B cell (primary cell): ENCODE measurements at regions not wholly inside any gene's neighbourhood (a gene's known extent, or its start where the extent isn't known, plus 50 kb on each side); places are given as distances from the start of the nearest gene placed in this dataset.

Source experiments
- ATAC-seq: fragments of 200-7000 bp; cut with Tn5 transposase; one replicate; pipeline ENCODE4 v1.10.0; 2021; ENCODE audit warnings: low read depth, mild to moderate bottlenecking, moderate number of reproducible peaks, moderate library complexity
- CTCF ChIA-PET: fragments of 350-600 bp; sonication (Branson Sonifier 250); formaldehyde crosslinking; loops from one replicate; lab custom pipeline; 2021; ENCODE audit warnings: antibody characterized with exemption, inconsistent platforms; lab: Charles Lee
- POLR2A ChIA-PET: fragments of 350-600 bp; sonication (Branson Sonifier 250); formaldehyde crosslinking; loops from one replicate; lab custom pipeline; 2021; ENCODE audit warnings: antibody characterized with exemption; lab: Charles Lee
- DNase-seq: peaks from one replicate; pipeline ENCODE4 v3.0.0; 2013
- H2AFZ ChIP-seq: 2 replicates; pipeline ENCODE4 v1.6.1; 2012; ENCODE audit warnings: mild to moderate bottlenecking, low read depth, low read length; ENCODE audit not compliant: insufficient read depth, poor library complexity, severe bottlenecking
- H3K27ac ChIP-seq, 2 donors: 1 replicate in 1 of 2; 2 replicates in 1 of 2; pipeline ENCODE4 v1.5.1; 2012 to 2013; ENCODE audit warnings: low read length in 2 of 2, mild to moderate bottlenecking in 2 of 2, moderate library complexity in 1 of 2
- H3K27me3 ChIP-seq, 4 experiments: fragments of 200-600 bp in 1 of 4; sonication (generic) in 1 of 4; replicated peaks in 1 of 4; 1 replicate in 2 of 4; 2 replicates in 2 of 4; pipeline versions ENCODE4 v1.6.1 to v1.7.0; 2013 to 2016; ENCODE audit warnings: low read length in 3 of 4, mild to moderate bottlenecking in 2 of 4, mixed read lengths in 1 of 4, moderate library complexity in 1 of 4; ENCODE audit not compliant: insufficient read depth in 4 of 4, control insufficient read depth in 3 of 4; ENCODE audit errors: control extremely low read depth in 1 of 4
- H3K36me3 ChIP-seq, 2 experiments: replicated peaks in 1 of 2; 1 replicate in 1 of 2; 2 replicates in 1 of 2; pipeline versions ENCODE4 v1.6.1 to v1.7.1; 2013; ENCODE audit warnings: low read length in 1 of 2; ENCODE audit not compliant: insufficient read depth in 2 of 2, control insufficient read depth in 1 of 2; ENCODE audit errors: control extremely low read depth in 1 of 2, extremely low read depth in 1 of 2
- H3K4me1 ChIP-seq, 2 donors: fragments of 200-600 bp in 1 of 2; sonication (generic) in 1 of 2; 1 replicate in 1 of 2; 2 replicates in 1 of 2; pipeline versions ENCODE4 v1.5.1 to v1.6.1; 2013 to 2017; ENCODE audit warnings: low read length in 2 of 2; ENCODE audit not compliant: control insufficient read depth in 2 of 2, insufficient read depth in 2 of 2
- H3K4me2 ChIP-seq: replicated peaks from 2 replicates; pipeline ENCODE3; 2012; ENCODE audit warnings: mild to moderate bottlenecking, low read depth, low read length; ENCODE audit not compliant: poor library complexity, severe bottlenecking
- H3K4me3 ChIP-seq, 5 experiments: fragments of 200-600 bp in 1 of 5; sonication (generic) in 1 of 5; 1 replicate in 3 of 5; 2 replicates in 2 of 5; pipeline versions ENCODE4 v1.5.1 to v1.7.0; 2011 to 2016; ENCODE audit warnings: low read length in 4 of 5, mild to moderate bottlenecking in 4 of 5, low read depth in 2 of 5, control low read depth in 1 of 5, moderate library complexity in 1 of 5; ENCODE audit not compliant: insufficient read depth in 1 of 5; ENCODE audit errors: control extremely low read depth in 1 of 5, extremely low read depth in 1 of 5
- H3K79me2 ChIP-seq: fragments of 200-600 bp; sonication (generic); one replicate; pipeline ENCODE4 v1.6.0; 2016; ENCODE audit warnings: low read length; ENCODE audit not compliant: control insufficient read depth, insufficient read depth
- H3K9ac ChIP-seq: fragments of 200-600 bp; sonication (generic); 2 replicates; pipeline ENCODE4 v1.6.1; 2017; ENCODE audit warnings: mild to moderate bottlenecking, low read length, moderate library complexity
- H3K9me3 ChIP-seq, 3 donors: one replicate each; pipeline versions ENCODE4 v1.6.1 to v1.7.1; 2013; ENCODE audit warnings: low read length in 2 of 3; ENCODE audit not compliant: control insufficient read depth in 2 of 3, insufficient read depth in 1 of 3; ENCODE audit errors: control extremely low read depth in 1 of 3
- H4K20me1 ChIP-seq: 2 replicates; pipeline ENCODE4 v1.6.0; 2012; ENCODE audit warnings: mild to moderate bottlenecking, low read length; ENCODE audit not compliant: insufficient read depth, control insufficient read depth, poor library complexity, severe bottlenecking
- H3K27ac Mint-ChIP-seq: one replicate; pipeline ENCODE4 v1.8.0; 2021; ENCODE audit warnings: mixed read lengths
- H3K27me3 Mint-ChIP-seq: one replicate; pipeline ENCODE4 v1.8.0; 2021; ENCODE audit warnings: mixed read lengths
- H3K4me1 Mint-ChIP-seq: one replicate; pipeline ENCODE4 v1.8.0; 2021; ENCODE audit warnings: mixed read lengths
- H3K4me3 Mint-ChIP-seq: one replicate; pipeline ENCODE4 v1.8.0; 2021; ENCODE audit warnings: mixed read lengths
- H3K9me3 Mint-ChIP-seq: one replicate; pipeline ENCODE4 v1.8.0; 2022; ENCODE audit warnings: mixed read lengths; ENCODE audit not compliant: insufficient read depth
- CTCF ChIP-seq: fragments of 200-600 bp; IDR thresholded peaks from one replicate; pipeline ENCODE4 v1.8.0; 2022; ENCODE audit warnings: antibody characterized with exemption, mild to moderate bottlenecking
- EZH2 ChIP-seq: IDR thresholded peaks from 2 replicates; pipeline ENCODE4 v1.6.1; 2012; ENCODE audit warnings: borderline replicate concordance, low read depth, mild to moderate bottlenecking, moderate library complexity, low read length; ENCODE audit not compliant: insufficient read depth, poor library complexity, severe bottlenecking
- whole genome bisulfite sequencing: methylation state at CpG from one replicate; pipeline ENCODE4 v1.1.5; 2013; ENCODE audit warnings: missing lambda C conversion rate; ENCODE audit not compliant: insufficient coverage; 5-methylcytosine and 5-hydroxymethylcytosine counted together
- intact Hi-C: fragments of 100-400 bp; cut with micrococcal nuclease; formaldehyde crosslinking; loops from one replicate; pipeline ENCODE4 v1.10.0; 2022

- H3K79me2 ChIP-seq = no peaks in the 10 kb centered on the region
- ChIA-PET POLR2A (no interaction called here), CTCF (no interaction called here)
- Mint-ChIP-seq H3K4me1 (no peaks in the 10 kb centered on the region), H3K27ac (no peak overlapping the region), H3K9me3 (no peaks in the 10 kb centered on the region), H3K4me3 (no peak overlapping the region), H3K27me3 (no peaks in the 10 kb centered on the region)
- H2AFZ ChIP-seq = no peak overlapping the region
- TF ChIP-seq CTCF = no peak
- TF ChIP-seq EZH2 = no peak
- no peaks in the 10 kb centered on the region for H3K27me3 ChIP-seq
- H3K9me3 ChIP-seq = no peaks in the 10 kb centered on the region
- H3K27ac ChIP-seq = no peak overlapping the region
- no peak overlapping the region for H3K4me2 ChIP-seq
- intact Hi-C loops = loop anchor here (10.0 kb wide), 1 partner anchor 133 kb away; no protein-coding TSS in a partner anchor
- H3K36me3 ChIP-seq = no peaks in the 10 kb centered on the region
- H3K4me3 ChIP-seq = no peak overlapping the region
- ATAC-seq = no peak
- no peaks in the 10 kb centered on the region for H4K20me1 ChIP-seq
- no peak overlapping the region for H3K9ac ChIP-seq
- H3K4me1 ChIP-seq = no peaks in the 10 kb centered on the region
- no peak for DNase-seq
- 83% methylated on average over 1 of the region's 1 CpG for WGBS
These were observed 975.2 kb upstream of the B3GALT2 start for GRCh38 chr1:194161591-194161990.

GRCh38 chr1:194159941-194160340, 973.5 kb upstream of the B3GALT2 start:
- H3K27ac Mint-ChIP-seq = no peak overlapping the region
- intact Hi-C loops = loop anchor here (10.0 kb wide), 1 partner anchor 135 kb away; no protein-coding TSS in a partner anchor

More at GRCh38 chr1:194159941-194160340, 973.5 kb upstream of the B3GALT2 start:
- H3K4me3 Mint-ChIP-seq = no peak overlapping the region
- no peaks in the 10 kb centered on the region for H3K36me3 ChIP-seq
- H4K20me1 ChIP-seq = no peaks in the 10 kb centered on the region
- no peaks in the 10 kb centered on the region for H3K27me3 ChIP-seq
- no peaks in the 10 kb centered on the region for H3K4me1 Mint-ChIP-seq
- no peaks in the 10 kb centered on the region for H3K27me3 Mint-ChIP-seq
- H3K4me1 ChIP-seq = no peaks in the 10 kb centered on the region
- CTCF ChIA-PET = no interaction called here
- no peak overlapping the region for H3K4me2 ChIP-seq
- POLR2A ChIA-PET = no interaction called here
- no peak overlapping the region for H3K4me3 ChIP-seq
- H3K9me3 Mint-ChIP-seq = no peaks in the 10 kb centered on the region
- H3K9me3 ChIP-seq = no peaks in the 10 kb centered on the region
- no peak for TF ChIP-seq CTCF
- no peak for TF ChIP-seq EZH2
- H3K79me2 ChIP-seq = no peaks in the 10 kb centered on the region
- ATAC-seq = no peak
- H3K27ac ChIP-seq = no peak overlapping the region
- no peak for DNase-seq
- H3K9ac ChIP-seq = no peak overlapping the region
- H2AFZ ChIP-seq = no peak overlapping the region
